ENCODE measurements at regions not wholly inside any gene's neighbourhood (a gene's known extent, or its start where the extent isn't known, plus 50 kb on each side); places are given as distances from the start of the nearest gene placed in this dataset.

- TF ChIP-seq SP1 (CRISPR knock-in tag; conservative IDR thresholded peaks at IDR 0.05), result no peak
- no peak for TF ChIP-seq SMAD4 (CRISPR knock-in tag; IDR thresholded peaks at IDR 0.05)
- no peak for TF ChIP-seq CREB1 (CRISPR knock-in tag; IDR thresholded peaks at IDR 0.05)
- TF ChIP-seq SOX15 (CRISPR knock-in tag; IDR thresholded peaks at IDR 0.05), result no peak
- no peak for TF ChIP-seq ZNF281 (CRISPR knock-in tag; IDR thresholded peaks at IDR 0.05)
- no peak for TF ChIP-seq ATF3 (CRISPR knock-in tag; conservative IDR thresholded peaks at IDR 0.05)
- TF ChIP-seq KAT7 (CRISPR knock-in tag; IDR thresholded peaks at IDR 0.05; ENCODE audit: borderline replicate concordance), result no peak
- no peak for TF ChIP-seq ZNF532 (CRISPR knock-in tag; IDR thresholded peaks at IDR 0.05; ENCODE audit: borderline replicate concordance)
- TF ChIP-seq CTCF (IDR thresholded peaks at IDR 0.05), result no peak
- no peak for TF ChIP-seq CREM (CRISPR knock-in tag; IDR thresholded peaks at IDR 0.05)
- TF ChIP-seq E2F4 (CRISPR knock-in tag; IDR thresholded peaks at IDR 0.05; ENCODE audit: borderline replicate concordance, low read depth), result no peak
- TF ChIP-seq MYBL2 (CRISPR knock-in tag; IDR thresholded peaks at IDR 0.05), result no peak
- no peak for TF ChIP-seq ERG (CRISPR knock-in tag; IDR thresholded peaks at IDR 0.05)
- no peak overlapping the region for H3K4me3 Mint-ChIP-seq
- no peak overlapping the region for H3K27ac Mint-ChIP-seq
- H3K27me3 Mint-ChIP-seq (ENCODE audit: low read depth), result no peaks in the 10 kb centered on the region
- DNase-seq (ENCODE audit: low spot score) (no peak), ATAC-seq (no peak)
- no peaks in the 10 kb centered on the region; the same call in 1 of the 2 replicates for H3K36me3 Mint-ChIP-seq
- H3K9me3 Mint-ChIP-seq, result peaks cover 29% of the 10 kb centered on the region
- POLR2A ChIA-PET, result no interaction called here
- H3K4me1 Mint-ChIP-seq, result peaks cover 17% of the 10 kb centered on the region
- CTCF ChIA-PET, result no interaction called here
These were observed 95.2 kb downstream of the APTX start for GRCh38 chr9:32906213-32906612.

GRCh38 chr9:32915802-32916201 lies 85.6 kb downstream of the APTX start:
- no peaks in the 10 kb centered on the region for H3K36me3 Mint-ChIP-seq
- peaks cover 11% of the 10 kb centered on the region for H3K4me1 Mint-ChIP-seq
- DNase-seq (ENCODE audit: low spot score) (no peak), ATAC-seq (no peak; the same call in 1 of the 2 replicates)
- no peak overlapping the region for H3K27ac Mint-ChIP-seq
- ChIA-PET CTCF (no interaction called here), POLR2A (no interaction called here)
- TF ChIP-seq ZNF263 (CRISPR knock-in tag; IDR thresholded peaks at IDR 0.05; ENCODE audit: low read depth) (no peak), PRRX2 (CRISPR knock-in tag; IDR thresholded peaks at IDR 0.05) (no peak), NFYB (CRISPR knock-in tag; conservative IDR thresholded peaks at IDR 0.05; ENCODE audit: low read depth) (no peak), ESRRA (CRISPR knock-in tag; IDR thresholded peaks at IDR 0.05; ENCODE audit: borderline replicate concordance) (no peak)
- H3K9me3 Mint-ChIP-seq, result peaks cover 7% of the 10 kb centered on the region
- no peak overlapping the region for H3K4me3 Mint-ChIP-seq
- H3K27me3 Mint-ChIP-seq (ENCODE audit: low read depth), result no peaks in the 10 kb centered on the region

Data from WTC11 (cell line).